Tibial nerve (tissue), 3 donors: ENCODE measurements at regions not wholly inside any gene's neighbourhood (a gene's known extent, or its start where the extent isn't known, plus 50 kb on each side); places are given as distances from the start of the nearest gene placed in this dataset.

Experiments
- CTCF ChIP-seq, 5 experiments: fragments of 200-600 bp in 3 of 5; fragments of 450-650 bp in 2 of 5; sonication (generic) in 3 of 5; IDR thresholded peaks; one replicate each; pipeline ENCODE4 v1.5.1; 2016 to 2019; ENCODE audit warnings: antibody characterized with exemption in 5 of 5, mild to moderate bottlenecking in 3 of 5, moderate library complexity in 2 of 5
- POLR2A ChIP-seq, 2 donors: fragments of 450-650 bp; IDR thresholded peaks; one replicate each; pipeline ENCODE4 v1.6.1; 2017; ENCODE audit warnings: antibody characterized with exemption in 2 of 2, mild to moderate bottlenecking in 2 of 2, moderate library complexity in 2 of 2

- TF ChIP-seq CTCF (IDR thresholded peaks at IDR 0.05) (no peak), POLR2A (IDR thresholded peaks at IDR 0.05) (no peak)
These were observed 83.9 kb upstream of the CYLC2 start for GRCh38 chr9:102911185-102911584.
